Activated CD4-positive, CD25-positive, alpha-beta regulatory T cell treated with anti-CD3 and anti-CD28 coated beads, Interleukin-2, amount 50 U/mL, for 72 hours (primary cell): ENCODE measurements at regions not wholly inside any gene's neighbourhood (a gene's known extent, or its start where the extent isn't known, plus 50 kb on each side); places are given as distances from the start of the nearest gene placed in this dataset.

ENCODE experiments used
- DNase-seq: peaks from one replicate; pipeline ENCODE4 v3.0.0; 2021

- peak; percentile 64 for DNase-seq
Measured at GRCh38 chrX:39577985-39578869, 519.5 kb downstream of the BCOR start.

- no peak for DNase-seq
Measured at GRCh38 chrX:39580043-39580442, 517.7 kb downstream of the BCOR start.

GRCh38 chrX:39581411-39581810 is 516.3 kb downstream of the BCOR start:
- no peak for DNase-seq

GRCh38 chrX:39582091-39582490 is 515.7 kb downstream of the BCOR start:
- DNase-seq = no peak

GRCh38 chrX:39582976-39583375 is 514.8 kb downstream of the BCOR start:
- DNase-seq = no peak

- DNase-seq = no peak
Measured at GRCh38 chrX:39585808-39586207, 511.9 kb downstream of the BCOR start.

- DNase-seq = no peak
Measured at GRCh38 chrX:39586359-39586758, 511.4 kb downstream of the BCOR start.

GRCh38 chrX:39591099-39591498 is 506.7 kb downstream of the BCOR start:
- no peak for DNase-seq

GRCh38 chrX:39592776-39593175 is 505.0 kb downstream of the BCOR start:
- no peak for DNase-seq

- DNase-seq = no peak
Measured at GRCh38 chrX:39595977-39596376, 501.8 kb downstream of the BCOR start.

- DNase-seq = no peak
Measured at GRCh38 chrX:39596437-39596836, 501.3 kb downstream of the BCOR start.

- DNase-seq = no peak
Measured at GRCh38 chrX:39599339-39599738, 498.4 kb downstream of the BCOR start.

GRCh38 chrX:39600222-39600621 is 497.5 kb downstream of the BCOR start:
- DNase-seq = no peak

GRCh38 chrX:39601231-39602177 is 496.3 kb downstream of the BCOR start:
- no peak for DNase-seq

GRCh38 chrX:39602195-39602594 is 495.6 kb downstream of the BCOR start:
- no peak for DNase-seq

GRCh38 chrX:39603230-39603629 is 494.5 kb downstream of the BCOR start:
- no peak for DNase-seq

- no peak for DNase-seq
Measured at GRCh38 chrX:39605183-39605582, 492.6 kb downstream of the BCOR start.

- no peak for DNase-seq
Measured at GRCh38 chrX:39605866-39606265, 491.9 kb downstream of the BCOR start.

GRCh38 chrX:39609941-39610340 is 487.8 kb downstream of the BCOR start:
- no peak for DNase-seq

- no peak for DNase-seq
Measured at GRCh38 chrX:39611468-39611867, 486.3 kb downstream of the BCOR start.

- no peak for DNase-seq
Measured at GRCh38 chrX:39613482-39613995, 484.2 kb downstream of the BCOR start.

GRCh38 chrX:39613997-39614679 is 483.6 kb downstream of the BCOR start:
- peak; percentile 55 for DNase-seq

- no peak for DNase-seq
Measured at GRCh38 chrX:39614680-39614998, 483.1 kb downstream of the BCOR start.
